ENCODE measurements at regions not wholly inside any gene's neighbourhood (a gene's known extent, or its start where the extent isn't known, plus 50 kb on each side); places are given as distances from the start of the nearest gene placed in this dataset.

- DNase-seq (ENCODE audit: low read depth), result no peak
These were observed 80.2 kb downstream of the C6orf118 start for GRCh38 chr6:165229216-165229615.

- peak; percentile 3 for DNase-seq (ENCODE audit: low read depth)
These were observed 81.6 kb downstream of the C6orf118 start for GRCh38 chr6:165227644-165228329.

- no peak for DNase-seq (ENCODE audit: low read depth)
These were observed 85.7 kb downstream of the C6orf118 start for GRCh38 chr6:165223736-165224135.

GRCh38 chr6:165223101-165223500 lies 86.3 kb downstream of the C6orf118 start:
- no peak for DNase-seq (ENCODE audit: low read depth)

- DNase-seq (ENCODE audit: low read depth), result no peak
These were observed 86.9 kb downstream of the C6orf118 start for GRCh38 chr6:165222315-165223025.

GRCh38 chr6:165220045-165220444 lies 89.4 kb downstream of the C6orf118 start:
- DNase-seq (ENCODE audit: low read depth), result no peak

GRCh38 chr6:165219629-165220028 lies 89.8 kb downstream of the C6orf118 start:
- DNase-seq (ENCODE audit: low read depth), result no peak

GRCh38 chr6:165218829-165219228 lies 90.6 kb downstream of the C6orf118 start:
- DNase-seq (ENCODE audit: low read depth), result peak; percentile 1

- DNase-seq (ENCODE audit: low read depth), result no peak
These were observed 102.6 kb downstream of the C6orf118 start for GRCh38 chr6:165206798-165207197.

GRCh38 chr6:165205632-165206031 lies 103.8 kb downstream of the C6orf118 start:
- DNase-seq (ENCODE audit: low read depth), result no peak

- DNase-seq (ENCODE audit: low read depth), result no peak
These were observed 104.4 kb downstream of the C6orf118 start for GRCh38 chr6:165204807-165205545.

- DNase-seq (ENCODE audit: low read depth), result no peak
These were observed 109.2 kb downstream of the C6orf118 start for GRCh38 chr6:165200178-165200577.

- DNase-seq (ENCODE audit: low read depth), result no peak
These were observed 117.9 kb downstream of the C6orf118 start for GRCh38 chr6:165191461-165191860.

- no peak for DNase-seq (ENCODE audit: low read depth)
These were observed 122.8 kb downstream of the C6orf118 start for GRCh38 chr6:165186441-165187205.

- no peak for DNase-seq (ENCODE audit: low read depth)
These were observed 123.4 kb downstream of the C6orf118 start for GRCh38 chr6:165186041-165186440.

- DNase-seq (ENCODE audit: low read depth), result no peak
These were observed 125.0 kb downstream of the C6orf118 start for GRCh38 chr6:165184192-165184979.

- DNase-seq (ENCODE audit: low read depth), result no peak
These were observed 125.8 kb downstream of the C6orf118 start for GRCh38 chr6:165183496-165184140.

- no peak for DNase-seq (ENCODE audit: low read depth)
These were observed 126.3 kb downstream of the C6orf118 start for GRCh38 chr6:165183071-165183470.

- peak; percentile 3 for DNase-seq (ENCODE audit: low read depth)
These were observed 127.4 kb downstream of the C6orf118 start for GRCh38 chr6:165181951-165182414.

- DNase-seq (ENCODE audit: low read depth), result no peak
These were observed 131.3 kb downstream of the C6orf118 start for GRCh38 chr6:165178056-165178455.

Measured in Daoy (cell line).